Vagina (tissue), 2 donors: ENCODE measurements at regions not wholly inside any gene's neighbourhood (a gene's known extent, or its start where the extent isn't known, plus 50 kb on each side); places are given as distances from the start of the nearest gene placed in this dataset.

Experiments
- CTCF ChIP-seq, 3 experiments: fragments of 450-650 bp in 2 of 3; fragments of 200-600 bp in 1 of 3; sonication (generic) in 1 of 3; IDR thresholded peaks; one replicate each; pipeline ENCODE4 v1.5.1; 2017 to 2019; ENCODE audit warnings: antibody characterized with exemption in 3 of 3, mild to moderate bottlenecking in 2 of 3, moderate library complexity in 2 of 3
- POLR2AphosphoS5 ChIP-seq, 2 donors: sonication (generic); formaldehyde crosslinking; IDR thresholded peaks; one replicate each; pipeline ENCODE4 v1.9.0; 2017; ENCODE audit warnings: antibody characterized with exemption in 2 of 2, mild to moderate bottlenecking in 2 of 2, low read depth in 1 of 2; ENCODE audit not compliant: insufficient read depth in 1 of 2

- no peak for TF ChIP-seq POLR2AphosphoS5 (IDR thresholded peaks at IDR 0.05; ENCODE audit: insufficient read depth in 1 of 2, low read depth in 1 of 2)
- TF ChIP-seq CTCF (IDR thresholded peaks at IDR 0.05) = no peak
Observed at GRCh38 chr10:111523016-111523415, 446.2 kb downstream of the ADRA2A start.
